ENCODE measurements at regions not wholly inside any gene's neighbourhood (a gene's known extent, or its start where the extent isn't known, plus 50 kb on each side); places are given as distances from the start of the nearest gene placed in this dataset.

DNA sequence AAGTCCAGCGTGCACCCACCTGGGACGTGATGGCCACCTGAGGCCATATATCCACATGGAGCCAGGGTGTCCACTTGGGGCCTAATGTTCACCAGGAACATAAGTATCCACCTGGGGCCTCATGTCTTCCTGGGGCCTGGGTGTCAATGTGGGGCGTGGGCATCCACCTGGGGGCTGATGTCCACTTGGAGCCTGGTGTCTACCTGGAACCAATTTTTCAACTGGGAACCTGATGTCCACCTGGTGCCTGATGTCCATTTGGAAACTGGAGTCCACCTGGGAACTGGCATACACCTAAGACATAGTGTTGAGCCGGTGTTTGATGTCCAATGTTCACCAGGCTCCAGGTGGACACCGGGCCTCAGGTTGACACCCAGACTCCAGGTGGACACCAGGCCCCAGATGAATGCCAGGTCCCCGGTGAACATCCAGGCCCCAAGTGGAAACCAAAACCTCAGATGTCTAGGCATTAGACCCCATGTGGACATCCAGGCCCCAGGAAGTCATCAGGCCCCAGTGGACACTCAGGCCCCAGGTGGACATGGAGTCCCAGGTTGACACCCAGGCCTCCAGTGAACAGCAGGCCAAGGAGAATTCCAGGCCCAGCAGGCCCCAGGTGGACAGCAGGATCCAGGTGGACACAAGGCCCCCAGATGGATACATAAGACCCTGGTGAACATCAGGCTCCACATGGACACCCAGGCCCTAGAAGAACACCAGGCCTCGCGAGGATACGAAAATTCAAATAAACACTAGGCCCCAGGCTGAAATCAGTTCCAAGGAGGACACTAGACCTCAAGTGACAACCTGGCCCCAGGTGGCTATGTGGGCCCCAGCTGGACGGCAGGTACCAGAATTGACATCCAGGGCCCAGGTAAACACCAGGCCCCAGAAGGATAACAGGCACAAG lies 56.0 kb upstream of the SEPTIN5 start:
- TF ChIP-seq SIRT6 (IDR thresholded peaks at IDR 0.05; ENCODE audit: low read length) (no peak), GTF2F1 (IDR thresholded peaks at IDR 0.05; ENCODE audit: borderline replicate concordance, low read depth, low read length) (no peak), SIX5 (IDR thresholded peaks at IDR 0.05; ENCODE audit: low read depth, low read length) (no peak), EGR1 (IDR thresholded peaks at IDR 0.05; ENCODE audit: borderline replicate concordance, low read depth, low read length) (no peak), RXRA (IDR thresholded peaks at IDR 0.05; ENCODE audit: insufficient read depth, low read depth, low read length) (no peak), JUND (IDR thresholded peaks at IDR 0.05; ENCODE audit: low read length) (no peak), ZNF274 (IDR thresholded peaks at IDR 0.05; ENCODE audit: borderline replicate concordance, extremely low read depth, low read length) (no peak), SP1 (IDR thresholded peaks at IDR 0.05; ENCODE audit: low read depth, low read length) (no peak), CBX8 (IDR thresholded peaks at IDR 0.05; ENCODE audit: borderline replicate concordance, low read depth, low read length) (no peak), CHD2 (IDR thresholded peaks at IDR 0.05; ENCODE audit: low read length) (no peak), HDAC2 (IDR thresholded peaks at IDR 0.05; ENCODE audit: borderline replicate concordance in 1 of 2, low read depth in 2 of 2, low read length in 2 of 2) (no peak)
- H3K27me3 ChIP-seq (replicated peaks in 1 of 4; ENCODE audit: control insufficient read depth in 3 of 4, extremely low read depth in 1 of 4, insufficient read depth in 3 of 4, low read length in 3 of 4): no peaks in the 10 kb centered on the region; a peak in 1 of 7 replicates
- no peak overlapping the region for H3K4me3 ChIP-seq (ENCODE audit: extremely low read depth in 1 of 4, insufficient read depth in 2 of 4, low read depth in 3 of 4, low read length in 4 of 4)
- no peak overlapping the region for H2BK20ac ChIP-seq (ENCODE audit: low read length)
- no peaks in the 10 kb centered on the region for H3K23me2 ChIP-seq (ENCODE audit: low read depth, low read length)
- no peaks in the 10 kb centered on the region for H3K36me3 ChIP-seq (ENCODE audit: control insufficient read depth in 2 of 4, insufficient read depth in 4 of 4, low read length in 3 of 4)
- no peaks in the 10 kb centered on the region for H3K79me1 ChIP-seq (ENCODE audit: low read depth, low read length)
- H3K79me2 ChIP-seq (ENCODE audit: control insufficient read depth in 1 of 2, insufficient read depth in 2 of 2, low read length in 2 of 2): no peaks in the 10 kb centered on the region
- no peak for DNase-seq (ENCODE audit: low read depth in 1 of 2, low spot score in 2 of 2)
- no peak overlapping the region; the same call in 1 of the 2 replicates for H2BK12ac ChIP-seq (ENCODE audit: low read depth, low read length)
- no peak overlapping the region for H4K91ac ChIP-seq (replicated peaks; ENCODE audit: insufficient read length, low read length)
- no peaks in the 10 kb centered on the region for H4K20me1 ChIP-seq (replicated peaks in 1 of 2; ENCODE audit: control insufficient read depth in 1 of 2, insufficient read depth in 2 of 2, low read length in 2 of 2)
- ChIA-PET CTCF (ENCODE audit: partially characterized antibody) (interaction anchor here (0.8 kb wide), 1 partner anchor 21 kb away, joined by 3 read pairs; no protein-coding TSS in a partner anchor), POLR2A (ENCODE audit: partially characterized antibody) (no interaction called here)
- H3K9me3 ChIP-seq (ENCODE audit: insufficient read depth in 2 of 2, low read depth in 1 of 2, low read length in 1 of 2): no peaks in the 10 kb centered on the region; a peak in 1 of 4 replicates
- no peak overlapping the region for H2AK5ac ChIP-seq (ENCODE audit: low read depth, low read length)
- H3K4me1 ChIP-seq (replicated peaks in 1 of 4; ENCODE audit: control insufficient read depth in 3 of 4, insufficient read depth in 4 of 4, low read length in 3 of 4): peaks cover 0 to 3% (median under 1%) of the 10 kb centered on the region in 4 experiments; a peak in 4 of 7 replicates
- H2BK15ac ChIP-seq (ENCODE audit: low read length): no peak overlapping the region; the same call in 1 of the 2 replicates
- 90% methylated on average over 10 of the region's 10 CpGs; no CpG with 5 or more reads in 1 of the 2 experiments for WGBS, 2 experiments (ENCODE audit: extremely low coverage in 1 of 2, insufficient coverage in 1 of 2, insufficient read length in 1 of 2, insufficient replicate concordance in 2 of 2, low coverage in 1 of 2, low lambda C conversion rate in 2 of 2, missing lambda C conversion rate in 1 of 2)
- H3K23ac ChIP-seq (ENCODE audit: insufficient read length): no peak overlapping the region
- no peak overlapping the region for H2AFZ ChIP-seq (ENCODE audit: low read length)
- no peak overlapping the region for H3K56ac ChIP-seq (replicated peaks; ENCODE audit: insufficient read length, low read depth, low read length)
- H3K14ac ChIP-seq (ENCODE audit: insufficient read length): no peak overlapping the region
- no peak overlapping the region for H3K9ac ChIP-seq (replicated peaks in 1 of 4; ENCODE audit: extremely low read depth in 1 of 4, low read depth in 3 of 4, low read length in 3 of 4)
- H2BK5ac ChIP-seq (ENCODE audit: low read depth, low read length): no peak overlapping the region
- no peak overlapping the region for H4K5ac ChIP-seq (ENCODE audit: insufficient read length, low read depth, low read length)
- H2BK120ac ChIP-seq (replicated peaks; ENCODE audit: low read depth, low read length): no peak overlapping the region
- no peak overlapping the region for H3K27ac ChIP-seq (ENCODE audit: low read depth, low read length)
- H3K18ac ChIP-seq (ENCODE audit: extremely low read depth, low read length): no peak overlapping the region
- no peak overlapping the region for H4K8ac ChIP-seq (ENCODE audit: extremely low read depth, insufficient read depth, low read length)
- no peak for FAIRE-seq
- H3K4ac ChIP-seq (replicated peaks; ENCODE audit: insufficient read length, low read depth, low read length): no peak overlapping the region
- H3K4me2 ChIP-seq (ENCODE audit: insufficient read depth in 1 of 2, low read depth in 2 of 2, low read length in 2 of 2): no peak overlapping the region

All from H1 (cell line).